Hepatocyte (in vitro differentiated cells): ENCODE measurements at regions not wholly inside any gene's neighbourhood (a gene's known extent, or its start where the extent isn't known, plus 50 kb on each side); places are given as distances from the start of the nearest gene placed in this dataset.

Experiments used
- DNase-seq: peaks from one replicate; pipeline ENCODE4 v3.0.0-alpha.2; 2016; ENCODE audit warnings: low spot score
- H2AFZ ChIP-seq: fragments of 200-600 bp; sonication (generic); 2 replicates; pipeline ENCODE4 v1.6.0; 2016; ENCODE audit warnings: antibody characterized with exemption, mild to moderate bottlenecking
- H3K27ac ChIP-seq: fragments of 200-600 bp; sonication (generic); 2 replicates; pipeline ENCODE4 v1.5.1; 2016; ENCODE audit warnings: mild to moderate bottlenecking
- H3K27me3 ChIP-seq: fragments of 200-600 bp; sonication (generic); 2 replicates; pipeline ENCODE4 v1.6.1; 2016
- H3K36me3 ChIP-seq: fragments of 200-600 bp; sonication (generic); replicated peaks from 2 replicates; pipeline ENCODE4 v1.5.1; 2016; ENCODE audit warnings: low read depth; ENCODE audit not compliant: insufficient read depth
- H3K4me1 ChIP-seq: fragments of 200-600 bp; sonication (generic); 2 replicates; pipeline ENCODE4 v1.5.1; 2016; ENCODE audit warnings: mild to moderate bottlenecking, moderate library complexity; ENCODE audit not compliant: insufficient read depth
- H3K4me2 ChIP-seq: fragments of 200-600 bp; sonication (generic); 2 replicates; pipeline ENCODE4 v1.6.0; 2016
- H3K4me3 ChIP-seq: fragments of 200-600 bp; sonication (generic); 2 replicates; pipeline ENCODE4 v1.5.1; 2016; ENCODE audit warnings: mild to moderate bottlenecking
- H3K79me2 ChIP-seq: fragments of 200-600 bp; sonication (generic); 2 replicates; pipeline ENCODE4 v1.6.0; 2017; ENCODE audit warnings: mild to moderate bottlenecking
- H3K9me2 ChIP-seq: fragments of 200-600 bp; sonication (generic); replicated peaks from 2 replicates; pipeline ENCODE4 v1.6.0; 2017; ENCODE audit warnings: mild to moderate bottlenecking; ENCODE audit not compliant: insufficient read depth
- H3K9me3 ChIP-seq: fragments of 200-600 bp; sonication (generic); 2 replicates; pipeline ENCODE4 v1.5.1; 2016; ENCODE audit warnings: low read depth, mild to moderate bottlenecking
- H4K20me1 ChIP-seq: fragments of 200-600 bp; sonication (generic); 2 replicates; pipeline ENCODE4 v1.6.0; 2016; ENCODE audit warnings: mild to moderate bottlenecking; ENCODE audit not compliant: insufficient read depth, poor library complexity, severe bottlenecking
- EZH2 ChIP-seq: fragments of 200-600 bp; sonication (generic); IDR thresholded peaks from 2 replicates; pipeline ENCODE4 v1.6.1; 2016; ENCODE audit warnings: antibody characterized with exemption, mild to moderate bottlenecking, borderline replicate concordance
- EZH2phosphoT487 ChIP-seq: fragments of 200-600 bp; sonication (generic); IDR thresholded peaks from one replicate; pipeline ENCODE4 v1.6.1; 2018; ENCODE audit warnings: antibody characterized with exemption, mild to moderate bottlenecking, low read depth, moderate library complexity; ENCODE audit not compliant: unreplicated experiment, severe bottlenecking
- WGBS: methylation state at CpG from one replicate; pipeline ENCODE4 v1.1.6; 2016; ENCODE audit warnings: low lambda C conversion rate; ENCODE audit errors: missing lambda C conversion rate; 5-methylcytosine and 5-hydroxymethylcytosine counted together
- TF ChIP-seq, protein P1 (sequence below): fragments of 200-600 bp; sonication (generic); IDR thresholded peaks from 2 replicates; pipeline ENCODE4 v1.5.1; 2016; ENCODE audit warnings: antibody characterized with exemption, mild to moderate bottlenecking; ENCODE audit not compliant: poor library complexity

GRCh38 chr3:146715170-146715569, 110.0 kb upstream of the PLSCR5 start:
- no peaks in the 10 kb centered on the region for H3K4me1 ChIP-seq
- no peaks in the 10 kb centered on the region for H3K79me2 ChIP-seq
- no peaks in the 10 kb centered on the region for H4K20me1 ChIP-seq
- no peak for TF ChIP-seq EZH2phosphoT487
- TF ChIP-seq, protein P1, sequence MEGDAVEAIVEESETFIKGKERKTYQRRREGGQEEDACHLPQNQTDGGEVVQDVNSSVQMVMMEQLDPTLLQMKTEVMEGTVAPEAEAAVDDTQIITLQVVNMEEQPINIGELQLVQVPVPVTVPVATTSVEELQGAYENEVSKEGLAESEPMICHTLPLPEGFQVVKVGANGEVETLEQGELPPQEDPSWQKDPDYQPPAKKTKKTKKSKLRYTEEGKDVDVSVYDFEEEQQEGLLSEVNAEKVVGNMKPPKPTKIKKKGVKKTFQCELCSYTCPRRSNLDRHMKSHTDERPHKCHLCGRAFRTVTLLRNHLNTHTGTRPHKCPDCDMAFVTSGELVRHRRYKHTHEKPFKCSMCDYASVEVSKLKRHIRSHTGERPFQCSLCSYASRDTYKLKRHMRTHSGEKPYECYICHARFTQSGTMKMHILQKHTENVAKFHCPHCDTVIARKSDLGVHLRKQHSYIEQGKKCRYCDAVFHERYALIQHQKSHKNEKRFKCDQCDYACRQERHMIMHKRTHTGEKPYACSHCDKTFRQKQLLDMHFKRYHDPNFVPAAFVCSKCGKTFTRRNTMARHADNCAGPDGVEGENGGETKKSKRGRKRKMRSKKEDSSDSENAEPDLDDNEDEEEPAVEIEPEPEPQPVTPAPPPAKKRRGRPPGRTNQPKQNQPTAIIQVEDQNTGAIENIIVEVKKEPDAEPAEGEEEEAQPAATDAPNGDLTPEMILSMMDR, result no peak
- no peak for TF ChIP-seq EZH2
- H3K4me2 ChIP-seq, result no peak overlapping the region
- H3K27me3 ChIP-seq, result no peaks in the 10 kb centered on the region
- H3K4me3 ChIP-seq, result no peak overlapping the region
- DNase-seq, result no peak
- H3K9me2 ChIP-seq, result no peaks in the 10 kb centered on the region
- H3K9me3 ChIP-seq, result no peaks in the 10 kb centered on the region
- H3K36me3 ChIP-seq, result no peaks in the 10 kb centered on the region
- no peak overlapping the region for H2AFZ ChIP-seq
- no peak overlapping the region for H3K27ac ChIP-seq

DNA sequence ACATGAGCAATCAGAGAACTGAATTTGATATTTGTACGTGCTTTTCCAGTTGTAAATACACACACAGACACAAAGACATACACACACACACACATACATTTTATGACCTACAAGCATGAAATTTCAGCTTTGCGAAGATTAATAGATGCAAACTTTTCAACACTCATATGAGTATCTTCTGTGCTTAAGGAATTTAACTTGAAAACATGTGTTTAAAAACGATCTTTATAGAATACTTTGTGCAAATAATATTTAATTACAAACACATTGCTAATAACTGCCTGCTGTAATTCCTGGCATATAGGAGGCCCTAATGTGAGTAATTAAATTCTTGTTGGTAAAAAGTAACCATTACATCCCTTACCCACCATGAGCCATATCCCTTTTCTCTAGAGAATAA, 107.7 kb upstream of the PLSCR5 start:
- no peaks in the 10 kb centered on the region for H4K20me1 ChIP-seq
- no peak overlapping the region for H3K4me3 ChIP-seq
- TF ChIP-seq, protein P1, result no peak
- TF ChIP-seq EZH2 (no peak), EZH2phosphoT487 (no peak)
- no peak for DNase-seq
- H2AFZ ChIP-seq, result no peak overlapping the region
- no peaks in the 10 kb centered on the region for H3K9me2 ChIP-seq
- H3K4me1 ChIP-seq, result no peaks in the 10 kb centered on the region
- H3K9me3 ChIP-seq, result no peaks in the 10 kb centered on the region
- no peak overlapping the region for H3K27ac ChIP-seq
- no peaks in the 10 kb centered on the region for H3K79me2 ChIP-seq
- WGBS, result 59% methylated on average over 3 of the region's 3 CpGs
- H3K4me2 ChIP-seq, result no peak overlapping the region
- H3K27me3 ChIP-seq, result no peaks in the 10 kb centered on the region
- no peaks in the 10 kb centered on the region for H3K36me3 ChIP-seq

DNA sequence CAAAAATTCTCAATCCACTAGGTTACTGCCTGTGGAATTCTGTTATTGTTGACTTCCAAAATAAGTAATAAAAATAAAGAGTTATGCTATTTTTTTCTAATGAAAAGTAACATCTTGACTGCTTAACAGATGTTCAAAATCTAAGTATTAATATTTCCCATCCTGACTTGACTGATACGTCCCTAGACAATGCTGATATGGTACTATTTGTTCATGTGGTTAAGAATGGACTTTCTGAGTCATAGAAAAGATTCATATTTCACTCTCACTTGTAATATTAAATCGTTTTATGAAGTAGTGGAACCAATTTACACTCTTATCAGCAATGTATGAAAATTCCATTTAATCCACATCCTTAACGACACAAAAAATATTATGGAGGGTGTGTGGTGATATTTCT, 104.8 kb upstream of the PLSCR5 start:
- Histone ChIP-seq H3K79me2 (no peaks in the 10 kb centered on the region), H3K9me2 (no peaks in the 10 kb centered on the region), H3K9me3 (no peaks in the 10 kb centered on the region), H3K27me3 (no peaks in the 10 kb centered on the region), H4K20me1 (no peaks in the 10 kb centered on the region), H3K36me3 (no peaks in the 10 kb centered on the region), H3K4me3 (no peak overlapping the region), H3K4me2 (no peak overlapping the region), H3K4me1 (no peaks in the 10 kb centered on the region), H2AFZ (no peak overlapping the region), H3K27ac (no peak overlapping the region)
- whole genome bisulfite sequencing, result 71% methylated on average over 3 of the region's 3 CpGs
- TF ChIP-seq EZH2phosphoT487, result no peak
- TF ChIP-seq EZH2, result no peak
- TF ChIP-seq, protein P1, result no peak
- DNase-seq, result no peak

- no peaks in the 10 kb centered on the region for H3K4me1 ChIP-seq
- H3K36me3 ChIP-seq, result no peaks in the 10 kb centered on the region
- no peaks in the 10 kb centered on the region for H3K79me2 ChIP-seq
- no peak for TF ChIP-seq EZH2
- TF ChIP-seq, protein P1, result no peak
- no peak for TF ChIP-seq EZH2phosphoT487
- H3K9me3 ChIP-seq, result no peaks in the 10 kb centered on the region
- H3K27ac ChIP-seq, result no peak overlapping the region
- 69% methylated on average over 2 of the region's 2 CpGs for WGBS
- no peak overlapping the region for H2AFZ ChIP-seq
- no peaks in the 10 kb centered on the region for H3K9me2 ChIP-seq
- H4K20me1 ChIP-seq, result no peaks in the 10 kb centered on the region
- no peak overlapping the region for H3K4me2 ChIP-seq
- no peak overlapping the region for H3K4me3 ChIP-seq
- no peak for DNase-seq
- no peaks in the 10 kb centered on the region for H3K27me3 ChIP-seq
Measured at GRCh38 chr3:146705225-146705624, 100.1 kb upstream of the PLSCR5 start.
